PC-3 (cell line): ENCODE measurements at regions not wholly inside any gene's neighbourhood (a gene's known extent, or its start where the extent isn't known, plus 50 kb on each side); places are given as distances from the start of the nearest gene placed in this dataset.

Experiments
- ATAC-seq: fragments of 200-7000 bp; cut with Tn5 transposase; 2 replicates; pipeline ENCODE4 v1.9.1; 2020; ENCODE audit warnings: mild to moderate bottlenecking, moderate library complexity
- BruUV-seq: library from RNA; stranded (reverse); fragments of 400-500 nt; replicated peaks from 2 replicates; lab custom pipeline; 2021; lab: Mats Ljungman, UMichigan
- CTCF ChIA-PET: fragments of 300-600 bp; sonication (Branson Sonifier 250); formaldehyde crosslinking; loops from one replicate; lab custom pipeline; 2022; ENCODE audit warnings: antibody characterized with exemption; lab: Charles Lee
- POLR2A ChIA-PET: fragments of 300-600 bp; sonication (Branson Sonifier 250); formaldehyde crosslinking; loops from one replicate; lab custom pipeline; 2022; ENCODE audit warnings: antibody characterized with exemption; ENCODE audit not compliant: unreplicated experiment; lab: Charles Lee
- DNase-seq: peaks from one replicate; pipeline ENCODE4 v3.0.0-alpha.2; 2015
- H2AFZ ChIP-seq: fragments of 300-600 bp; sonication (generic); 2 replicates; pipeline ENCODE4 v1.6.0; 2016; ENCODE audit warnings: antibody characterized with exemption, low read length
- H3F3A ChIP-seq: fragments of 300-600 bp; sonication (generic); one replicate; pipeline ENCODE4 v1.6.0; 2017; ENCODE audit warnings: antibody characterized with exemption, low read length, control low read depth, mild to moderate bottlenecking; ENCODE audit not compliant: unreplicated experiment
- H3K27ac ChIP-seq: fragments of 300-600 bp; sonication (generic); 2 replicates; pipeline ENCODE4 v1.5.1; 2016; ENCODE audit warnings: mild to moderate bottlenecking, low read length
- H3K27me3 ChIP-seq: fragments of 300-600 bp; sonication (generic); 2 replicates; pipeline ENCODE4 v1.6.1; 2016; ENCODE audit warnings: low read length, mixed read lengths
- H3K36me3 ChIP-seq: fragments of 300-600 bp; sonication (generic); 2 replicates; pipeline ENCODE4 v1.6.1; 2016; ENCODE audit warnings: low read depth, mixed run types, low read length, mixed read lengths
- H3K4me1 ChIP-seq: fragments of 300-600 bp; sonication (generic); 2 replicates; pipeline ENCODE4 v1.5.1; 2016; ENCODE audit warnings: low read length; ENCODE audit not compliant: insufficient read depth
- H3K4me2 ChIP-seq: fragments of 300-600 bp; sonication (generic); 2 replicates; pipeline ENCODE4 v1.6.0; 2016; ENCODE audit warnings: low read length
- H3K4me3 ChIP-seq: fragments of 300-600 bp; sonication (generic); 2 replicates; pipeline ENCODE4 v1.5.1; 2016; ENCODE audit warnings: mild to moderate bottlenecking, low read length, mixed read lengths
- H3K79me2 ChIP-seq: fragments of 300-600 bp; sonication (generic); 2 replicates; pipeline ENCODE4 v1.6.1; 2017; ENCODE audit warnings: low read length, mixed read lengths
- H3K9ac ChIP-seq: fragments of 300-600 bp; sonication (generic); 2 replicates; pipeline ENCODE4 v1.6.0; 2016; ENCODE audit warnings: mild to moderate bottlenecking, low read length
- H3K9me2 ChIP-seq: fragments of 300-600 bp; sonication (generic); replicated peaks from 2 replicates; pipeline ENCODE4 v1.6.1; 2016; ENCODE audit warnings: mixed run types, low read length, mixed read lengths
- H3K9me3 ChIP-seq: fragments of 300-600 bp; sonication (generic); 2 replicates; pipeline ENCODE4 v1.6.1; 2016; ENCODE audit warnings: low read length, mixed read lengths
- H4K20me1 ChIP-seq: fragments of 300-600 bp; sonication (generic); 2 replicates; pipeline ENCODE4 v1.6.1; 2016; ENCODE audit warnings: low read length, mixed read lengths
- CTCF ChIP-seq: fragments of 300-600 bp; sonication (generic); conservative IDR thresholded peaks from 2 replicates; pipeline ENCODE4 v1.5.1; 2017; ENCODE audit warnings: antibody characterized with exemption, low read depth, mild to moderate bottlenecking, low read length
- EZH2 ChIP-seq: fragments of 300-600 bp; sonication (generic); IDR thresholded peaks from one replicate; pipeline ENCODE4 v1.6.1; 2017; ENCODE audit warnings: antibody characterized with exemption, mild to moderate bottlenecking, low read length; ENCODE audit not compliant: unreplicated experiment
- EZH2phosphoT487 ChIP-seq: fragments of 300-600 bp; sonication (generic); IDR thresholded peaks from 2 replicates; pipeline ENCODE4 v1.6.1; 2018; ENCODE audit warnings: mild to moderate bottlenecking, antibody characterized with exemption, low read length, borderline replicate concordance
- intact Hi-C: fragments of 100-400 bp; cut with micrococcal nuclease; formaldehyde crosslinking; loops from 2 replicates; pipeline ENCODE4 v1.9.0; 2023

DNA sequence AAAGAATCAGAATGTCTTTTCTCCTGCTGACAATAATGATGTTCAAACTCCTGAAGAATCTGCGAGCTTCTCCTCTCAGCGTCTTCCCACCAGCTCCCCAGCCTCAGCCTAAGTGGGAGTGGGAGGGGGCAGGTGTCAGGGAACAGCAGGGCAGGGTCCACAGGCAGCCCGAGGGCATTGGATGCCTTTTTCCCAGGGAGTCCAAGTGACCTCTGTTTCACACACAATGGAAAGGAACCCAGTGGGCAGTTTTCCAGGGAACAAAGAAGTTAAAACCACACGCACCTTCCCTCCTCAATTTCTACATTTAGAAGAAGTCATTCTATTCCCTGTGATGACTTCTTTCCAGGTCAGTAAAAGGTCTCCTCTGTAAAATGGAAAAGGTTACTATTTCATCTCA, 278.5 kb downstream of the PARM1 start:
- Histone ChIP-seq H3K79me2 (no peaks in the 10 kb centered on the region), H3K36me3 (no peaks in the 10 kb centered on the region), H3K4me3 (no peak overlapping the region), H3K4me1 (no peaks in the 10 kb centered on the region), H3K27me3 (no peaks in the 10 kb centered on the region), H3K27ac (no peak overlapping the region), H4K20me1 (no peaks in the 10 kb centered on the region), H3F3A (no peaks in the 10 kb centered on the region), H3K4me2 (no peak overlapping the region), H2AFZ (no peak overlapping the region), H3K9me3 (no peaks in the 10 kb centered on the region), H3K9me2 (no peaks in the 10 kb centered on the region), H3K9ac (no peak overlapping the region)
- no TSS peak for BruUV-seq
- ChIA-PET CTCF (no interaction called here), POLR2A (no interaction called here)
- ATAC-seq (no peak), DNase-seq (no peak)
- intact Hi-C loops, result no loop called here
- no peak for TF ChIP-seq CTCF
- TF ChIP-seq EZH2phosphoT487, result no peak
- no peak for TF ChIP-seq EZH2

- Histone ChIP-seq H3K36me3 (no peaks in the 10 kb centered on the region), H3K9me2 (no peaks in the 10 kb centered on the region), H3K27me3 (no peaks in the 10 kb centered on the region), H3K9me3 (no peaks in the 10 kb centered on the region), H4K20me1 (no peaks in the 10 kb centered on the region), H3F3A (no peaks in the 10 kb centered on the region), H3K4me3 (no peak overlapping the region), H3K4me2 (no peak overlapping the region), H3K9ac (no peak overlapping the region), H3K27ac (no peak overlapping the region), H3K79me2 (no peaks in the 10 kb centered on the region), H3K4me1 (no peaks in the 10 kb centered on the region), H2AFZ (no peak overlapping the region)
- TF ChIP-seq EZH2 (no peak), EZH2phosphoT487 (no peak), CTCF (no peak)
- intact Hi-C loops, result no loop called here
- DNase-seq (no peak), ATAC-seq (no peak)
- ChIA-PET CTCF (no interaction called here), POLR2A (no interaction called here)
- no TSS peak for BruUV-seq
Measured at GRCh38 chr4:75207902-75208301, 275.0 kb downstream of the PARM1 start.

DNA sequence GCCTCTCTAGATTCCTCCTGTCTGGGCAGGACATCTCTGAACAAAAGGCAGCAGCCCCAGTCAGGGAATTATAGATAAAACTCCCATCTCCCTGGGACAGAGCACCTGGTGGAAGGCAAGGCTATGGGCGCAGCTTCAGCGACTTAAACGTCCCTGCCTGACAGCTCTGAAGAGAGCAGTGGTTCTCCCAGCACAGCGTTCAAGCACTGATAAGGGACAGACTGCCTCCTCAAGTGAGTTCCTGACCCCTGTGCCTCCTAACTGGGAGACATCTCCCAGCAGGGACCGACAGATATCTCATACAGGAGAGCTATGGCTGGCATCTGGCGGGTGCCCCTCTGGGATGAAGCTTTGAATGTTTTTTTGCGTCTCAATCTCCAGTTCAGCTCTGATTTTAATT, 262.2 kb downstream of the PARM1 start:
- no peaks in the 10 kb centered on the region for H3K27me3 ChIP-seq
- H3K36me3 ChIP-seq, result no peaks in the 10 kb centered on the region
- no peak overlapping the region for H2AFZ ChIP-seq
- no peak for TF ChIP-seq CTCF
- no peak for TF ChIP-seq EZH2
- TF ChIP-seq EZH2phosphoT487, result no peak
- CTCF ChIA-PET, result no interaction called here
- H3K4me3 ChIP-seq, result no peak overlapping the region
- H3F3A ChIP-seq, result no peaks in the 10 kb centered on the region
- ATAC-seq (no peak), DNase-seq (no peak)
- no peaks in the 10 kb centered on the region for H3K9me3 ChIP-seq
- no peak overlapping the region for H3K27ac ChIP-seq
- no peaks in the 10 kb centered on the region for H3K9me2 ChIP-seq
- POLR2A ChIA-PET, result no interaction called here
- H3K4me2 ChIP-seq, result no peak overlapping the region
- H3K79me2 ChIP-seq, result no peaks in the 10 kb centered on the region
- intact Hi-C loops, result no loop called here
- H4K20me1 ChIP-seq, result no peaks in the 10 kb centered on the region
- no TSS peak for BruUV-seq
- no peaks in the 10 kb centered on the region for H3K4me1 ChIP-seq
- no peak overlapping the region for H3K9ac ChIP-seq
